GM12874 (cell line): ENCODE measurements at regions not wholly inside any gene's neighbourhood (a gene's known extent, or its start where the extent isn't known, plus 50 kb on each side); places are given as distances from the start of the nearest gene placed in this dataset.

ENCODE experiments used
- TF ChIP-seq, protein P1 (sequence below): IDR thresholded peaks from 2 replicates; pipeline ENCODE4 v1.5.1; 2011; ENCODE audit warnings: low read depth, mild to moderate bottlenecking, control low read depth, low read length, moderate library complexity; ENCODE audit not compliant: insufficient read depth

DNA sequence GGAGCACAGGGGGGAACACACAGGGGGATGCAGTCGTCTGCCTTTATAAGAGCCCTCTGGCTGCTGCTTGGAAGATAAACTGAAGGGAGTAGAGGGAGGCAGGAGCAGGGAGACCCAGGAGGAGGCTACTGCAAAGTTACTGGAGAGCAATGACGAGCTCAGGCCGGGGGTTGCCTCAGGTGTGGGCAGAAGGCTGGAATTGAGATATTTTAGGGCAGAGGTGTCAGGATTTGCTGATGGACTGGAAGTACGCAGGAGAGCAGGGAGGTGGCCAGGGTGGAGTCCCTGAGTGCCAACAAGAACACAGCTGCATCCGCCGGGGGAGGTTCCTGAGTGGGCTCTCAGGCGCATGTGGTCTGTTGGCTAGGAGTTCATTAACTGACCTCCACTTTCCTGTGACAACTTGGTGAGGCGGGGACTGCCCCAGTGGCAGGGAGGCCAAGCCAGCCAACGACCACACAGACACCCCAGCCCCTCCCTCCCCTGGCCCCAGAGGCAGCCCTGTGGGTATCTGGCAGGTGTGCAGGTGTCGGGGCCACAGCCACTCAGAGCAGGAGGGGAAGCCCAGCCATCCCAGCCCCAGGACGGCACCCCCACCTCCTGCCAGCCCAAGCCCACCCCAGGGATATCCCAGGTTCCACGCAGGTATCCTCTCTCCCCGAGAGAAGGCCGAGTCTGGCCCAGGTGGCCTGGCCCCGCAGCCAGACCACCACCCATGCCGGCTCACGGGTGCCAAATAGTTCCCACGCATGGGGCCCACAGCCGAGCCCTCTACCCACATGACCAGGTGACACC is 85.4 kb downstream of the NCOR2 start:
- TF ChIP-seq, protein P1, sequence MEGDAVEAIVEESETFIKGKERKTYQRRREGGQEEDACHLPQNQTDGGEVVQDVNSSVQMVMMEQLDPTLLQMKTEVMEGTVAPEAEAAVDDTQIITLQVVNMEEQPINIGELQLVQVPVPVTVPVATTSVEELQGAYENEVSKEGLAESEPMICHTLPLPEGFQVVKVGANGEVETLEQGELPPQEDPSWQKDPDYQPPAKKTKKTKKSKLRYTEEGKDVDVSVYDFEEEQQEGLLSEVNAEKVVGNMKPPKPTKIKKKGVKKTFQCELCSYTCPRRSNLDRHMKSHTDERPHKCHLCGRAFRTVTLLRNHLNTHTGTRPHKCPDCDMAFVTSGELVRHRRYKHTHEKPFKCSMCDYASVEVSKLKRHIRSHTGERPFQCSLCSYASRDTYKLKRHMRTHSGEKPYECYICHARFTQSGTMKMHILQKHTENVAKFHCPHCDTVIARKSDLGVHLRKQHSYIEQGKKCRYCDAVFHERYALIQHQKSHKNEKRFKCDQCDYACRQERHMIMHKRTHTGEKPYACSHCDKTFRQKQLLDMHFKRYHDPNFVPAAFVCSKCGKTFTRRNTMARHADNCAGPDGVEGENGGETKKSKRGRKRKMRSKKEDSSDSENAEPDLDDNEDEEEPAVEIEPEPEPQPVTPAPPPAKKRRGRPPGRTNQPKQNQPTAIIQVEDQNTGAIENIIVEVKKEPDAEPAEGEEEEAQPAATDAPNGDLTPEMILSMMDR = no peak

- TF ChIP-seq, protein P1 = no peak
These were observed 86.1 kb downstream of the NCOR2 start for GRCh38 chr12:124481257-124481750.

DNA sequence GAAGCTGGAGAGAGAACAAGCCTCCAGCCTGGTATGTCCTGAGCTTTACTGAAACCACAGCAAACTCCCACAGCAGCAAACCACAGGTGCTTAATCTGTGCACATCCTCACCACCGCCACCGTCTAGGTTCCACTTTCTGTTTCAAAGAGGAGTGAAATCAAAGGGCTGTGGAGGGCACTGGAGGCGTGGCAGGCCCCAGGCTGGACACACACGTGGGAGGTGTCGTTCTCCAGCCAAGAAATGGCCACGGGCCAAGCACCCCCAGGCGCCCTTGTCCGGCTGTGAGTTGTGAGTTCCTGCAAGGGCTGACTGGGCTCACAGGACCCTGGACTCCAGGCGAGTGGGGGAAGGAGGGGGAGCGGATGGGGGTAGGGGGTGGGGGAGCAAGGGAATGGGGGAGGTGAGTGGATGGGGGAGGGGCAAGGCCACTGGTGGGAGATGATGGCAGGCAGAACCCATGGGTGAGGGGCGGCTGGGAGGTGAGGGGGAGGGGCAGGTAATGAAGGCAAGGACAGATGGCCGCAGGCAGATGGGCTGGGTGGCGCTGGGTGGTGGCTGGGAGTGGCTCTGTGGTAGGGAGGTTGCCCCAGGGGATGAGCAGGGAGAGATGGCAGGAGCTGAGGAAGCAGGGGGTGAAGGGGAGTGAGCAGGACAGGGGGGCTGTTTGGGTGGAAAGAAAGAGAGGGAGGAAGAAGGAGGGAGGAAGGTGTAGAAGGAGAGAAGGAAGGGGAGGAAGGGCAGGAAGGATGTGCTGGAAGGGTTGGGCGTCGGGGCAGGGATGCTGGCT is 86.7 kb downstream of the NCOR2 start:
- TF ChIP-seq, protein P1 = no peak

- TF ChIP-seq, protein P1 = no peak
These were observed 87.5 kb downstream of the NCOR2 start for GRCh38 chr12:124479680-124480468.

GRCh38 chr12:124478985-124479645 is 88.3 kb downstream of the NCOR2 start:
- TF ChIP-seq, protein P1 = no peak

GRCh38 chr12:124478416-124478815 is 89.0 kb downstream of the NCOR2 start:
- TF ChIP-seq, protein P1 = no peak
